GM12873 (cell line): ENCODE measurements at regions not wholly inside any gene's neighbourhood (a gene's known extent, or its start where the extent isn't known, plus 50 kb on each side); places are given as distances from the start of the nearest gene placed in this dataset.

ENCODE experiments used
- TF ChIP-seq, protein P1 (sequence below): IDR thresholded peaks from 2 replicates; pipeline ENCODE4 v1.5.1; 2012; ENCODE audit warnings: low read depth, mild to moderate bottlenecking, moderate library complexity, low read length, control low read depth; ENCODE audit not compliant: insufficient read depth; ENCODE audit errors: missing control alignments

DNA sequence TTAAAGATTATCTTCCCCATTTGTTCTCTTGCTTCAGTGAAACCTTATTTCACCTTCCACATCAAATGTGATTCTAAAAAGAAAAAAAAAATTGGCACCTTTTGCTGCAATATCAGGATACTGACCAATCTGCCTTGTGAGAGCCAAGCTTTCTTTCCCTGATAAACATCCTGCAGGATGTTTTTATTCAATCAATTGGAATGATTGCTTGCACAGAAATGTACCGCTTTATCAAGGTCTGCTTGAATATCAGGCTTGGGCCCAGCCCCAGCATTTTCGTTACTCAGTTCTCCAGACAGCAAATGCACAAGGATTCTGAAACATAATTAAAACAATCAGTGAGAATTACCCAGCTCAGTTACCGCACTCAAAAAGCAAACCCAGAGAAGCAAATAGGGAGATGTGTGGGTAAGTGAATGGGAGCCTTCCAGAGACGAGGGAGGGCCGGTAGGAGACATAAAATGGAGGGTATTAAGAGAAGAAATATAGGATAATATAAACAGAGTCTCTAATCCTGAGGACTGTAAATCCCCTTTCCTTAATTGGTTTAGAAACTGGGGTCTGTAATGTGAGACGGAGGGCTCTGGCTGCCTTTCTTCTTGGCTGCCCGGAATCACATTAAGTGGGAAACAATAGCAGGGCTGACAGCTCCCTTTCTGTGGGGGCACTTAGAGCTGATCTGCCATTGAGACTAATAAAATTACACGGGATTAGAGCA is 291.8 kb downstream of the ICOS start:
- TF ChIP-seq, protein P1, sequence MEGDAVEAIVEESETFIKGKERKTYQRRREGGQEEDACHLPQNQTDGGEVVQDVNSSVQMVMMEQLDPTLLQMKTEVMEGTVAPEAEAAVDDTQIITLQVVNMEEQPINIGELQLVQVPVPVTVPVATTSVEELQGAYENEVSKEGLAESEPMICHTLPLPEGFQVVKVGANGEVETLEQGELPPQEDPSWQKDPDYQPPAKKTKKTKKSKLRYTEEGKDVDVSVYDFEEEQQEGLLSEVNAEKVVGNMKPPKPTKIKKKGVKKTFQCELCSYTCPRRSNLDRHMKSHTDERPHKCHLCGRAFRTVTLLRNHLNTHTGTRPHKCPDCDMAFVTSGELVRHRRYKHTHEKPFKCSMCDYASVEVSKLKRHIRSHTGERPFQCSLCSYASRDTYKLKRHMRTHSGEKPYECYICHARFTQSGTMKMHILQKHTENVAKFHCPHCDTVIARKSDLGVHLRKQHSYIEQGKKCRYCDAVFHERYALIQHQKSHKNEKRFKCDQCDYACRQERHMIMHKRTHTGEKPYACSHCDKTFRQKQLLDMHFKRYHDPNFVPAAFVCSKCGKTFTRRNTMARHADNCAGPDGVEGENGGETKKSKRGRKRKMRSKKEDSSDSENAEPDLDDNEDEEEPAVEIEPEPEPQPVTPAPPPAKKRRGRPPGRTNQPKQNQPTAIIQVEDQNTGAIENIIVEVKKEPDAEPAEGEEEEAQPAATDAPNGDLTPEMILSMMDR = no peak

DNA sequence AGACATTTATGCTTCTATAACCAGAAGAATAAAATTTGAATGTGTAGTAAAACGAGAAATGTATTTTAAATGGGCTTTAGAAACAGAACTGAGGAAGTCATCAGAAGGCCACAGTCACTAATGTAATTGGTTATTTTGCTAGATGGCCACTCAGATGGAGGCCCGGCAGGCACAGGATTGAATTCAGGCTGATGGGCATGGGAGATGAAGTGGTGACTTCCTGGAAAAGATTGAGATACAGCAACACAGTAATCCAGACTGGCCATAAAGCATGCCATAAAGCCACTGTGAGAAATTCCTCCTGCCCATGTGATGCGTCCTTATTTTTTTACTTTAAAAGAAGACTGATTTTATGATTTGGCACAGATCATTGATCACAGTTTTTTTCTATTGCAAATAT is 297.7 kb downstream of the ICOS start:
- TF ChIP-seq, protein P1 = no peak

DNA sequence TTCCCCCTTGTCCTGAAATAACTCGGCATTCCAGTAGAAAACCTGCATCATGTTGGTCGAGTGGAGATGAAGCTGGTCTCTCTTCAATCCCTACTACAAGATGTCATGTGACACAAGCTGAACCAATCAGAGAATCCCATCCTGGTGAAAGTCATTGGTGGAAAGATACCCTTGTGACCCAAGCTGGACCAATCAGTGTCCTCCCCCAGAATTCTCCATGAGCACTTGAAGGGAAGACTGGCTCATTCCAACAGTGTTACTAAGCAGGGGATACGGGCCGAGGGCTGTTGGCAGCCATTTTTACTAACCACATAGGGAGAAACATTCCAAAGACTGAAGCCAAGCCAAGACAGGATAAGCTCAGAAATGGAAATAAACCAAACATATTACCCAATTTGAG is 298.3 kb downstream of the ICOS start:
- TF ChIP-seq, protein P1 = no peak

DNA sequence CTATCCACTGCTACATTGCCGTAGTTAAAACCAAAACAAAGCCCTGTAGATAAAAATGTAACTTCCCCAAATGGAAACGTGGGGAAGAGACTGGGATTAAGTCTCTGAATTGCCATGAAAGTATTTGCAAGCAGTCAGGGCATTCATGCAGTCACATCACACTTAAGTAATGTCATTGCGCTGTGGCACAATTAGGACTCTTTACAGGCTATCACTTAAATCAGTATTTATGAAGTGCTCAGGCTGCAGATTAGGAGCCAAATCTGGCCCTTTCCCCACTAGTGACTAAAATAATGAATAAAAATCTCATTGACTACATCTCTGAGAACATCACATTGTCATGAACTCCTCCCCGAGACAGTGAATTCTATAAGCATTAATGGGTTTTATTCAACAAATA is 300.9 kb downstream of the ICOS start:
- TF ChIP-seq, protein P1 = no peak

DNA sequence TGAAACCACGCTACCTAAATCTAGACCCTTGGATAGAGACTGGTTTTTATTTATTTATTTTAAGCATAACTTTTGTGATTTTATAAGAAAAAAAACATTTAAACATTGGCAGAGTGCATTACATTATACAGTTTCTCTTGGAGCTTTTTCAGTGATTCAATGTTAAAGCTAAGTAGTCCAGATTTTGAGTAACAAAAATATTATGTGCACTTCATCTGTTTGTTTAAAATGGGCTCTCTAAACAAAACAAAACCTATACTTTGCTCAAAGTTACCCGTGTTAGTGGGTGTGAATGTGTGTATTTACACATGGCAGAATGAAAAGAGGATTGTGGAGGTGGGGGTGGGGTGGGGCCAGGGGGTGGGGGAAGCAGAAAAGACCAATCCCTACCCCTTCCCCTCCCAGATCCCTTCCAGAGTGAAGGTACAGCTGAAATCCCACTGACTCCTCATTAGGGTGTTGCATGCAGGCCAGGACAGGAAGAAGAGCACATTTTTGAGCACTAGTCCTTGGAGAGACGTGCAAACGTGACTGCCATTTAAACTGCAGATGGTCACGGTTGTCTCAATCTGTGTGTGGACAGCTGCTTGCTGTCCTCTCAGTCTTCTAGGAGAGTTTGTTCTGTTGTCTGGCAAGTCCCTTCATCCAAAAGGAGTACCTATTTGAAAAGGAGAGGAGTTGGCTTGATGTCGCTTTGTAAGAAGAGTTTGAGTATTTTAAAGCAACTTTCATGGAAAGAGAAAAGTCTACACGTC is 303.0 kb downstream of the ICOS start:
- TF ChIP-seq, protein P1 = no peak

DNA sequence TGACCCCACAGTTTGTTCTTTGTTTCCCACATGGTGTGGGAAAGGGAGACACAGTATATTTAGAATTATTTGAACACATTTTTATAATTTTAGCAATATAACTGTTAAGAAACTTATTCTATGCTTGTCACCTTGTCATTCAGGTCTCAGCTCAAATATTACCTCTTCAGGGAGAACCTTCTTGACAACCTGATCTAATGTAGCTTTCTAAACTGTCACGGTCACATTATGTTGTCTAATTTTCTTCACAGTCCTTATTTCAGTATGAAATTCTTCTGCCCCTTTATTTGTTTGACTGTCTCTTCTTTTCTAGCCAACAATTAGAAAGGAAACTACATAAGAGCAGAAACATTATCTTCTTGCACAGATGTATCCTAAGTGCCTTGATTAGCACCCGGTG is 304.3 kb upstream of the PARD3B start:
- TF ChIP-seq, protein P1 = no peak

DNA sequence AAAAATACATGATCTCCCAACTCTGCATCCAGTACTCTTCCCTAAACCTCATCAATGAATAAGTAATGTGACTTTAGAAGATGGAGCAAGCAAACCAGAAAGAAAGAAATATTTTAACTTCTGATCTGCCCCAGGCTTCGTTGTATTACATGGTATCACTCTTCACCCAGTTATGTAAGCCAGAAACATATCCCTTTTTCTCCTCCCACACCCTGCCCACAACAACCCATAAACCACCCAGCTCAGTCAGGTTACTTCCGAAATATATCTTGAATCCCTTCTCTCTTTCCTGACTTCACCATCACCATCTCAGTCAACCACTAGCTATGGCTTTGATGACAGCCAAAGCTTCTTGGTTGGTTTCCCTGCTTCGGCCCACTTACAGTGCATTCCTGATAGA is 295.8 kb upstream of the PARD3B start:
- TF ChIP-seq, protein P1 = no peak
